AG09319 (cell line): ENCODE measurements at regions not wholly inside any gene's neighbourhood (a gene's known extent, or its start where the extent isn't known, plus 50 kb on each side); places are given as distances from the start of the nearest gene placed in this dataset.

ENCODE experiments used
- DNase-seq: peaks from one replicate; pipeline ENCODE4 v3.0.0-alpha.2; 2010; ENCODE audit warnings: low read depth; ENCODE audit errors: extremely low read depth
- CTCF ChIP-seq: IDR thresholded peaks from 2 replicates; pipeline ENCODE4 v1.5.1; 2011; ENCODE audit warnings: low read depth, mild to moderate bottlenecking, inconsistent platforms, low read length, moderate library complexity

GRCh38 chr11:92306966-92307510, 82.4 kb downstream of the FAT3 start:
- no peak for TF ChIP-seq CTCF
- no peak for DNase-seq

GRCh38 chr11:92308366-92308765, 83.7 kb downstream of the FAT3 start:
- no peak for TF ChIP-seq CTCF
- DNase-seq: no peak

GRCh38 chr11:92311616-92312449, 87.2 kb downstream of the FAT3 start:
- no peak for TF ChIP-seq CTCF
- DNase-seq: no peak

- no peak for DNase-seq
- no peak for TF ChIP-seq CTCF
Observed at GRCh38 chr11:92313784-92314183, 89.2 kb downstream of the FAT3 start.

- DNase-seq: no peak
Observed at GRCh38 chr11:92314499-92314898, 89.9 kb downstream of the FAT3 start.

GRCh38 chr11:92316106-92316809, 91.6 kb downstream of the FAT3 start:
- TF ChIP-seq CTCF: no peak
- no peak for DNase-seq

More at GRCh38 chr11:92314499-92314898, 89.9 kb downstream of the FAT3 start:
- no peak for TF ChIP-seq CTCF

- TF ChIP-seq CTCF: no peak
- no peak for DNase-seq
Observed at GRCh38 chr11:92317222-92317621, 92.6 kb downstream of the FAT3 start.
